H1 (cell line): ENCODE measurements at regions not wholly inside any gene's neighbourhood (a gene's known extent, or its start where the extent isn't known, plus 50 kb on each side); places are given as distances from the start of the nearest gene placed in this dataset.

Experiments
- GTF2F1 ChIP-seq: IDR thresholded peaks from 2 replicates; pipeline ENCODE4 v1.6.1; 2012; ENCODE audit warnings: low read depth, low read length, improper control_type of control experiment, borderline replicate concordance
- HDAC2 ChIP-seq, 2 experiments: fragments of 300-600 bp in 1 of 2; sonication (generic) in 1 of 2; IDR thresholded peaks; 2 replicates each; pipeline ENCODE4 v1.6.1; 2011 to 2012; ENCODE audit warnings: low read depth in 2 of 2, low read length in 2 of 2, mild to moderate bottlenecking in 2 of 2, moderate library complexity in 2 of 2, borderline replicate concordance in 1 of 2, inconsistent platforms in 1 of 2
- KDM1A ChIP-seq: fragments of 200-600, 300-600 bp; sonication (generic); IDR thresholded peaks from 2 replicates; pipeline ENCODE4 v1.7.1; 2016; ENCODE audit warnings: mild to moderate bottlenecking, low read length, borderline replicate concordance
- KDM4A ChIP-seq: IDR thresholded peaks from one replicate; pipeline ENCODE4 v1.7.1; 2012; ENCODE audit warnings: low read depth, mild to moderate bottlenecking, moderate library complexity, low read length, inconsistent platforms; ENCODE audit not compliant: severe bottlenecking
- SUZ12 ChIP-seq: fragments of 200-600 bp; sonication (generic); IDR thresholded peaks from 2 replicates; pipeline ENCODE4 v1.6.1; 2012; ENCODE audit warnings: mild to moderate bottlenecking, inconsistent platforms, low read length, moderate library complexity, mixed read lengths
- TF ChIP-seq, protein P1 (sequence below): fragments of 300-600 bp; sonication (generic); IDR thresholded peaks from 2 replicates; pipeline ENCODE4 v1.7.1; 2012; ENCODE audit warnings: low read length, moderate library complexity, mild to moderate bottlenecking, inconsistent platforms; ENCODE audit not compliant: insufficient replicate concordance
- TF ChIP-seq, protein P2 (sequence below): IDR thresholded peaks from 2 replicates; pipeline ENCODE4 v1.6.1; 2012; ENCODE audit warnings: low read length, inconsistent platforms

DNA sequence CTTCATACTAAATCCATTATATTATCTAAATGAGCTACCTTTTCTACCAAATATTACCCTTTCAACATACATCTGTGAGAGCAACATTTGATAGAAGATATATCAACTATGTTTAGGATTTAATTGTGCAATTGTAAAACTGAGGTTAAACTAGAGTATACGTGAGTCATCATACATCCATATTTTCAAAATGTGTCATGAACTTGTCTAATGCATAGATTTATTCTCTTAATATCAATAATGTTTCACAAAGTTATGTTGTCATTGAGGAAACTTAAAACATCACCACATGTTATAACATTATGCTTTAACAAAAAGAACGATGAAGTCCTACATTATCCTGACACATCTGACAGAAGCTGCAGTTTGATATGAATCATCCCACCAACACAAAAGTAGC, 645.5 kb upstream of the NOVA1 start (continued):
- TF ChIP-seq, protein P1, sequence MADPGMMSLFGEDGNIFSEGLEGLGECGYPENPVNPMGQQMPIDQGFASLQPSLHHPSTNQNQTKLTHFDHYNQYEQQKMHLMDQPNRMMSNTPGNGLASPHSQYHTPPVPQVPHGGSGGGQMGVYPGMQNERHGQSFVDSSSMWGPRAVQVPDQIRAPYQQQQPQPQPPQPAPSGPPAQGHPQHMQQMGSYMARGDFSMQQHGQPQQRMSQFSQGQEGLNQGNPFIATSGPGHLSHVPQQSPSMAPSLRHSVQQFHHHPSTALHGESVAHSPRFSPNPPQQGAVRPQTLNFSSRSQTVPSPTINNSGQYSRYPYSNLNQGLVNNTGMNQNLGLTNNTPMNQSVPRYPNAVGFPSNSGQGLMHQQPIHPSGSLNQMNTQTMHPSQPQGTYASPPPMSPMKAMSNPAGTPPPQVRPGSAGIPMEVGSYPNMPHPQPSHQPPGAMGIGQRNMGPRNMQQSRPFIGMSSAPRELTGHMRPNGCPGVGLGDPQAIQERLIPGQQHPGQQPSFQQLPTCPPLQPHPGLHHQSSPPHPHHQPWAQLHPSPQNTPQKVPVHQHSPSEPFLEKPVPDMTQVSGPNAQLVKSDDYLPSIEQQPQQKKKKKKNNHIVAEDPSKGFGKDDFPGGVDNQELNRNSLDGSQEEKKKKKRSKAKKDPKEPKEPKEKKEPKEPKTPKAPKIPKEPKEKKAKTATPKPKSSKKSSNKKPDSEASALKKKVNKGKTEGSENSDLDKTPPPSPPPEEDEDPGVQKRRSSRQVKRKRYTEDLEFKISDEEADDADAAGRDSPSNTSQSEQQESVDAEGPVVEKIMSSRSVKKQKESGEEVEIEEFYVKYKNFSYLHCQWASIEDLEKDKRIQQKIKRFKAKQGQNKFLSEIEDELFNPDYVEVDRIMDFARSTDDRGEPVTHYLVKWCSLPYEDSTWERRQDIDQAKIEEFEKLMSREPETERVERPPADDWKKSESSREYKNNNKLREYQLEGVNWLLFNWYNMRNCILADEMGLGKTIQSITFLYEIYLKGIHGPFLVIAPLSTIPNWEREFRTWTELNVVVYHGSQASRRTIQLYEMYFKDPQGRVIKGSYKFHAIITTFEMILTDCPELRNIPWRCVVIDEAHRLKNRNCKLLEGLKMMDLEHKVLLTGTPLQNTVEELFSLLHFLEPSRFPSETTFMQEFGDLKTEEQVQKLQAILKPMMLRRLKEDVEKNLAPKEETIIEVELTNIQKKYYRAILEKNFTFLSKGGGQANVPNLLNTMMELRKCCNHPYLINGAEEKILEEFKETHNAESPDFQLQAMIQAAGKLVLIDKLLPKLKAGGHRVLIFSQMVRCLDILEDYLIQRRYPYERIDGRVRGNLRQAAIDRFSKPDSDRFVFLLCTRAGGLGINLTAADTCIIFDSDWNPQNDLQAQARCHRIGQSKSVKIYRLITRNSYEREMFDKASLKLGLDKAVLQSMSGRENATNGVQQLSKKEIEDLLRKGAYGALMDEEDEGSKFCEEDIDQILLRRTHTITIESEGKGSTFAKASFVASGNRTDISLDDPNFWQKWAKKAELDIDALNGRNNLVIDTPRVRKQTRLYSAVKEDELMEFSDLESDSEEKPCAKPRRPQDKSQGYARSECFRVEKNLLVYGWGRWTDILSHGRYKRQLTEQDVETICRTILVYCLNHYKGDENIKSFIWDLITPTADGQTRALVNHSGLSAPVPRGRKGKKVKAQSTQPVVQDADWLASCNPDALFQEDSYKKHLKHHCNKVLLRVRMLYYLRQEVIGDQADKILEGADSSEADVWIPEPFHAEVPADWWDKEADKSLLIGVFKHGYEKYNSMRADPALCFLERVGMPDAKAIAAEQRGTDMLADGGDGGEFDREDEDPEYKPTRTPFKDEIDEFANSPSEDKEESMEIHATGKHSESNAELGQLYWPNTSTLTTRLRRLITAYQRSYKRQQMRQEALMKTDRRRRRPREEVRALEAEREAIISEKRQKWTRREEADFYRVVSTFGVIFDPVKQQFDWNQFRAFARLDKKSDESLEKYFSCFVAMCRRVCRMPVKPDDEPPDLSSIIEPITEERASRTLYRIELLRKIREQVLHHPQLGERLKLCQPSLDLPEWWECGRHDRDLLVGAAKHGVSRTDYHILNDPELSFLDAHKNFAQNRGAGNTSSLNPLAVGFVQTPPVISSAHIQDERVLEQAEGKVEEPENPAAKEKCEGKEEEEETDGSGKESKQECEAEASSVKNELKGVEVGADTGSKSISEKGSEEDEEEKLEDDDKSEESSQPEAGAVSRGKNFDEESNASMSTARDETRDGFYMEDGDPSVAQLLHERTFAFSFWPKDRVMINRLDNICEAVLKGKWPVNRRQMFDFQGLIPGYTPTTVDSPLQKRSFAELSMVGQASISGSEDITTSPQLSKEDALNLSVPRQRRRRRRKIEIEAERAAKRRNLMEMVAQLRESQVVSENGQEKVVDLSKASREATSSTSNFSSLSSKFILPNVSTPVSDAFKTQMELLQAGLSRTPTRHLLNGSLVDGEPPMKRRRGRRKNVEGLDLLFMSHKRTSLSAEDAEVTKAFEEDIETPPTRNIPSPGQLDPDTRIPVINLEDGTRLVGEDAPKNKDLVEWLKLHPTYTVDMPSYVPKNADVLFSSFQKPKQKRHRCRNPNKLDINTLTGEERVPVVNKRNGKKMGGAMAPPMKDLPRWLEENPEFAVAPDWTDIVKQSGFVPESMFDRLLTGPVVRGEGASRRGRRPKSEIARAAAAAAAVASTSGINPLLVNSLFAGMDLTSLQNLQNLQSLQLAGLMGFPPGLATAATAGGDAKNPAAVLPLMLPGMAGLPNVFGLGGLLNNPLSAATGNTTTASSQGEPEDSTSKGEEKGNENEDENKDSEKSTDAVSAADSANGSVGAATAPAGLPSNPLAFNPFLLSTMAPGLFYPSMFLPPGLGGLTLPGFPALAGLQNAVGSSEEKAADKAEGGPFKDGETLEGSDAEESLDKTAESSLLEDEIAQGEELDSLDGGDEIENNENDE: no peak
- TF ChIP-seq, protein P2, sequence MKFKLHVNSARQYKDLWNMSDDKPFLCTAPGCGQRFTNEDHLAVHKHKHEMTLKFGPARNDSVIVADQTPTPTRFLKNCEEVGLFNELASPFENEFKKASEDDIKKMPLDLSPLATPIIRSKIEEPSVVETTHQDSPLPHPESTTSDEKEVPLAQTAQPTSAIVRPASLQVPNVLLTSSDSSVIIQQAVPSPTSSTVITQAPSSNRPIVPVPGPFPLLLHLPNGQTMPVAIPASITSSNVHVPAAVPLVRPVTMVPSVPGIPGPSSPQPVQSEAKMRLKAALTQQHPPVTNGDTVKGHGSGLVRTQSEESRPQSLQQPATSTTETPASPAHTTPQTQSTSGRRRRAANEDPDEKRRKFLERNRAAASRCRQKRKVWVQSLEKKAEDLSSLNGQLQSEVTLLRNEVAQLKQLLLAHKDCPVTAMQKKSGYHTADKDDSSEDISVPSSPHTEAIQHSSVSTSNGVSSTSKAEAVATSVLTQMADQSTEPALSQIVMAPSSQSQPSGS: no peak
- no peak for TF ChIP-seq HDAC2 (IDR thresholded peaks at IDR 0.05; ENCODE audit: borderline replicate concordance in 1 of 2, low read depth in 2 of 2, low read length in 2 of 2)
- TF ChIP-seq KDM4A: no peak
- TF ChIP-seq SUZ12: no peak
- TF ChIP-seq GTF2F1: no peak
- TF ChIP-seq KDM1A: no peak
